ENCODE measurements at regions not wholly inside any gene's neighbourhood (a gene's known extent, or its start where the extent isn't known, plus 50 kb on each side); places are given as distances from the start of the nearest gene placed in this dataset.

DNA sequence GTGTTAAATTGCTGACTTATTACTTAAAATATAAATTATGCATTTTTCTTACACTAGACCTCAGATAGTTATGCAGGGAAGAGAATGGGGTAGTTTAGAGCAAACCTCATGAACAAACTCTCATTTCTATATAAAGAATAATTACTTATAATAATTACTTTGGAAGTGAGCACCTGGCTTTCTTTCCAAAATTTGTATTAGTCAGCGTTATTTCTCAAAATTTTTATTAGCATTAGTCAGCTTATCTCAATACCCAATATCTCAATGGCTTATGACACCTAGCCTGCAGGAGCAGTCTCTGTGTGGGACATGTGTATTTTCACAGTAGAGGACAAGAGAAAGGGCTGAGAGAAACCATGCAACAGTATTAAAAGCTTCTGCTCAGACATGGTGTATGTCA is 849.2 kb upstream of the HS3ST5 start:
- Histone ChIP-seq H3K36me3 (replicated peaks in 1 of 2; ENCODE audit: control insufficient read depth in 1 of 2, insufficient read depth in 2 of 2, low read length in 2 of 2) (no peaks in the 10 kb centered on the region), H3K4me2 (ENCODE audit: low read depth, low read length) (no peak overlapping the region), H3K27me3 (ENCODE audit: control insufficient read depth in 1 of 2, insufficient read depth in 2 of 2, low read length in 2 of 2) (no peaks in the 10 kb centered on the region), H4K20me1 (ENCODE audit: insufficient read depth, low read length) (no peaks in the 10 kb centered on the region), H2AFZ (ENCODE audit: low read length) (no peak overlapping the region), H3K9ac (ENCODE audit: insufficient read depth, low read depth, low read length) (no peak overlapping the region), H3K9me3 (ENCODE audit: low read length) (peaks cover 7% of the 10 kb centered on the region; the same call in 1 of the 2 replicates), H3K4me1 (ENCODE audit: insufficient read depth, low read length) (no peaks in the 10 kb centered on the region), H3K4me3 (replicated peaks in 1 of 3; ENCODE audit: insufficient read depth in 1 of 3, low read depth in 2 of 3, low read length in 3 of 3) (no peak overlapping the region), H3K27ac (ENCODE audit: extremely low read length, insufficient read depth, low read length) (no peak overlapping the region), H3K79me2 (ENCODE audit: insufficient read depth, low read length) (no peaks in the 10 kb centered on the region)
- TF ChIP-seq MAFK (conservative IDR thresholded peaks at IDR 0.05 in 1 of 2, IDR thresholded peaks at IDR 0.05 in 1 of 2; ENCODE audit: low read length in 2 of 2), result peak; percentile 83 to 94
- TF ChIP-seq ESRRA (CRISPR knock-in tag; IDR thresholded peaks at IDR 0.05; ENCODE audit: low read depth), result no peak
- TF ChIP-seq ARNTL (CRISPR knock-in tag; IDR thresholded peaks at IDR 0.05), result no peak
- TF ChIP-seq NFATC3 (CRISPR knock-in tag; IDR thresholded peaks at IDR 0.05), result no peak
- TF ChIP-seq ZNF558 (CRISPR knock-in tag; IDR thresholded peaks at IDR 0.05; ENCODE audit: borderline replicate concordance), result no peak
- TF ChIP-seq, protein P1, sequence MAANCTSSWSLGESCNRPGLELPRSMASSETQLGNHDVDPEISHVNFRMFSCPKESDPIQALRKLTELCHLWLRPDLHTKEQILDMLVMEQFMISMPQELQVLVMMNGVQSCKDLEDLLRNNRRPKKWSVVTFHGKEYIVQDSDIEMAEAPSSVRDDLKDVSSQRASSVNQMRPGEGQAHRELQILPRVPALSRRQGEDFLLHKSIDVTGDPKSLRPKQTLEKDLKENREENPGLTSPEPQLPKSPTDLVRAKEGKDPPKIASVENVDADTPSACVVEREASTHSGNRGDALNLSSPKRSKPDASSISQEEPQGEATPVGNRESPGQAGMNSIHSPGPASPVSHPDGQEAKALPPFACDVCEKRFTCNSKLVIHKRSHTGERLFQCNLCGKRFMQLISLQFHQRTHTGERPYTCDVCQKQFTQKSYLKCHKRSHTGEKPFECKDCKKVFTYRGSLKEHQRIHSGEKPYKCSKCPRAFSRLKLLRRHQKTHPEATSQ (CRISPR knock-in tag; IDR thresholded peaks at IDR 0.05; ENCODE audit: borderline replicate concordance), result no peak
- TF ChIP-seq HNRNPUL1 (IDR thresholded peaks at IDR 0.05; ENCODE audit: low read depth, low read length), result no peak
- TF ChIP-seq MAFF (IDR thresholded peaks at IDR 0.05; ENCODE audit: low read depth, low read length), result peak; percentile 84
- TF ChIP-seq REL (CRISPR knock-in tag; conservative IDR thresholded peaks at IDR 0.05), result no peak
- TF ChIP-seq MIXL1 (CRISPR knock-in tag; IDR thresholded peaks at IDR 0.05), result no peak
- TF ChIP-seq MBNL3 (CRISPR knock-in tag; conservative IDR thresholded peaks at IDR 0.05), result no peak
- no peak for TF ChIP-seq TBL1XR1 (IDR thresholded peaks at IDR 0.05; ENCODE audit: borderline replicate concordance, low read length, partially characterized antibody)
- no peak for TF ChIP-seq NRL (CRISPR knock-in tag; IDR thresholded peaks at IDR 0.05; ENCODE audit: borderline replicate concordance)
- TF ChIP-seq ZNF615 (CRISPR knock-in tag; IDR thresholded peaks at IDR 0.05; ENCODE audit: borderline replicate concordance), result no peak
- TF ChIP-seq PLRG1 (conservative IDR thresholded peaks at IDR 0.05), result no peak
- TF ChIP-seq ZNF577 (CRISPR knock-in tag; IDR thresholded peaks at IDR 0.05; ENCODE audit: borderline replicate concordance, low read depth), result no peak
- TF ChIP-seq SAP130 (CRISPR knock-in tag; IDR thresholded peaks at IDR 0.05; ENCODE audit: low read depth), result no peak
- in situ Hi-C loops (cut with HindIII; ENCODE audit: extremely low pct_ligation_motif_present, low pct_unique_long_range_greater_than_20kb), result no loop called here
- intact Hi-C loops (cut with micrococcal nuclease; ENCODE audit: unreplicated experiment), result no loop called here
- FAIRE-seq, result no peak
- DNase-seq (ENCODE audit: low spot score), result no peak
- CTCF ChIA-PET (ENCODE audit: low intra/inter-chr PET ratio, low total read pairs), result no interaction called here
- no peak for ATAC-seq
- no TSS peak for BruUV-seq (replicated peaks)
- WGBS (ENCODE audit: low lambda C conversion rate), result 0% methylated on average over 1 of the region's 1 CpG
- POLR2A ChIA-PET, result no interaction called here

All from HepG2 (cell line).